ENCODE measurements at regions not wholly inside any gene's neighbourhood (a gene's known extent, or its start where the extent isn't known, plus 50 kb on each side); places are given as distances from the start of the nearest gene placed in this dataset.

- ATAC-seq (no peak), DNase-seq (peak in 1 of 4 donors; percentile 30)
- Histone ChIP-seq H3K4me1 (no peaks in the 10 kb centered on the region), H3K4me3 (no peak overlapping the region), H3K9me3 (no peaks in the 10 kb centered on the region), H3K36me3 (no peaks in the 10 kb centered on the region), H3K27me3 (no peaks in the 10 kb centered on the region), H3K27ac (no peak overlapping the region)
- TF ChIP-seq CTCF (IDR thresholded peaks at IDR 0.05): no peak
- intact Hi-C loops (cut with DNase I): no loop called here
These were observed 280.5 kb upstream of the CAMK1G start for GRCh38 chr1:209302779-209303568.

- no peaks in the 10 kb centered on the region for H3K36me3 ChIP-seq
- H3K9me3 ChIP-seq: no peaks in the 10 kb centered on the region
- no peaks in the 10 kb centered on the region for H3K4me1 ChIP-seq
- intact Hi-C loops (cut with DNase I): no loop called here
- H3K27ac ChIP-seq: no peak overlapping the region
- TF ChIP-seq CTCF (IDR thresholded peaks at IDR 0.05): no peak
- H3K27me3 ChIP-seq: no peaks in the 10 kb centered on the region
- ATAC-seq: no peak
- no peak overlapping the region for H3K4me3 ChIP-seq
- no peak for DNase-seq
These were observed 279.3 kb upstream of the CAMK1G start for GRCh38 chr1:209304166-209304565.

- no peaks in the 10 kb centered on the region for H3K4me1 ChIP-seq
- DNase-seq: no peak
- TF ChIP-seq CTCF (IDR thresholded peaks at IDR 0.05): no peak
- no peaks in the 10 kb centered on the region for H3K27me3 ChIP-seq
- no peaks in the 10 kb centered on the region for H3K9me3 ChIP-seq
- H3K4me3 ChIP-seq: no peak overlapping the region
- H3K27ac ChIP-seq: no peak overlapping the region
- H3K36me3 ChIP-seq: no peaks in the 10 kb centered on the region
- no peak for ATAC-seq
- intact Hi-C loops (cut with DNase I): no loop called here
These were observed 278.1 kb upstream of the CAMK1G start for GRCh38 chr1:209305221-209305954.

- Histone ChIP-seq H3K4me1 (no peaks in the 10 kb centered on the region), H3K27ac (no peak overlapping the region), H3K27me3 (no peaks in the 10 kb centered on the region), H3K9me3 (no peaks in the 10 kb centered on the region), H3K4me3 (no peak overlapping the region), H3K36me3 (no peaks in the 10 kb centered on the region)
- ATAC-seq (no peak), DNase-seq (no peak)
- no peak for TF ChIP-seq CTCF (IDR thresholded peaks at IDR 0.05)
- intact Hi-C loops (cut with DNase I): no loop called here
These were observed 275.7 kb upstream of the CAMK1G start for GRCh38 chr1:209307846-209308245.

- intact Hi-C loops (cut with DNase I): no loop called here
- no peak overlapping the region for H3K27ac ChIP-seq
- no peaks in the 10 kb centered on the region for H3K9me3 ChIP-seq
- no peak overlapping the region for H3K4me3 ChIP-seq
- DNase-seq (no peak), ATAC-seq (no peak)
- no peaks in the 10 kb centered on the region for H3K4me1 ChIP-seq
- no peaks in the 10 kb centered on the region for H3K27me3 ChIP-seq
- H3K36me3 ChIP-seq: no peaks in the 10 kb centered on the region
- TF ChIP-seq CTCF (IDR thresholded peaks at IDR 0.05): no peak
These were observed 274.3 kb upstream of the CAMK1G start for GRCh38 chr1:209309198-209309597.

All from left lung (tissue), 4 donors.